Breast epithelium (tissue), 4 donors: ENCODE measurements at regions not wholly inside any gene's neighbourhood (a gene's known extent, or its start where the extent isn't known, plus 50 kb on each side); places are given as distances from the start of the nearest gene placed in this dataset.

Experiments used
- DNase-seq, 2 donors: peaks; one replicate each; pipeline ENCODE4 v3.0.0-alpha.2; 2019; ENCODE audit warnings: low spot score in 2 of 2
- H3K27ac ChIP-seq, 2 donors: fragments of 200-600 bp; sonication (generic) in 1 of 2; one replicate each; pipeline ENCODE4 v1.5.1; 2016 to 2019; ENCODE audit warnings: mild to moderate bottlenecking in 1 of 2
- H3K27me3 ChIP-seq, 2 donors: fragments of 200-600 bp; sonication (generic) in 1 of 2; one replicate each; pipeline versions ENCODE4 v1.5.1 to v1.6.0; 2017 to 2019; ENCODE audit warnings: control low read depth in 1 of 2, mild to moderate bottlenecking in 1 of 2
- H3K36me3 ChIP-seq: fragments of 200-600 bp; one replicate; pipeline ENCODE4 v1.5.1; 2019
- H3K4me1 ChIP-seq, 2 donors: fragments of 200-600 bp; sonication (generic); one replicate each; pipeline ENCODE4 v1.5.1; 2016 to 2019; ENCODE audit warnings: control low read depth in 1 of 2
- H3K4me3 ChIP-seq, 3 donors: fragments of 200-600 bp; sonication (generic); 1 replicate in 2 of 3; 2 replicates in 1 of 3; pipeline ENCODE4 v1.5.1; 2016 to 2019; ENCODE audit warnings: mild to moderate bottlenecking in 3 of 3, moderate library complexity in 2 of 3
- H3K9me3 ChIP-seq, 2 donors: fragments of 200-600 bp; sonication (generic) in 1 of 2; one replicate each; pipeline ENCODE4 v1.5.1; 2016 to 2019; ENCODE audit warnings: control low read depth in 1 of 2
- POLR2A ChIP-seq: fragments of 450-650 bp; IDR thresholded peaks from one replicate; pipeline ENCODE4 v1.6.1; 2016; ENCODE audit warnings: antibody characterized with exemption, mild to moderate bottlenecking, moderate library complexity
- POLR2AphosphoS5 ChIP-seq, 3 donors: sonication (generic); formaldehyde crosslinking; IDR thresholded peaks; one replicate each; pipeline ENCODE4 v1.6.1; 2017; ENCODE audit warnings: antibody characterized with exemption in 3 of 3
- intact Hi-C: fragments of 100-400 bp; cut with DNase I; formaldehyde crosslinking; loops from one replicate; pipeline ENCODE4 v1.15.1; 2023; ENCODE audit warnings: low total_unique reads
- TF ChIP-seq, protein P1 (sequence below), 3 donors: fragments of 450-650 bp; IDR thresholded peaks; one replicate each; pipeline ENCODE4 v1.5.1; 2016 to 2017; ENCODE audit warnings: antibody characterized with exemption in 3 of 3, mild to moderate bottlenecking in 3 of 3, moderate library complexity in 3 of 3

DNA sequence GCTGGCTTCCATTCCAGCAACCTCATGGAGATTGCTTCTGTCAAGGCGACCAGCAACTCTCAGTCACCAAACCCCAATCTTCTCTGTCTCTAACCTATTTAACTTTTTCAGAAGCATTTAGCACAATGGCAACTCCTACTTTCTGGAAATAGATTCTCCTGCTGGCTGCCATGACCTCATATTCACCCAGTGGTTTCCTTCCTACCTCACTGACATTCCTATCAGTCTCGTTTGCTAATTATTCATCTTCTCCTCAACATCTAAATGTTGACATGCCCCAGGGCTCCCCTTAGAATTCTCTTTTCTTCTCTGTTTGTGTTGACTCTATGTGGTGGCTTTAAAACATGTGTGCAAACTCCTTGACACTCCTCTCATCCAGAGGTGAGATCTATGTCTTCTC, 106.7 kb downstream of the OLFM4 start:
- Histone ChIP-seq H3K36me3 (no peaks in the 10 kb centered on the region), H3K27ac (no peak overlapping the region), H3K9me3 (no peaks in the 10 kb centered on the region), H3K4me1 (no peaks in the 10 kb centered on the region), H3K27me3 (peaks cover 0 to 5% of the 10 kb centered on the region in 2 donors), H3K4me3 (no peak overlapping the region)
- DNase-seq, result no peak
- intact Hi-C loops, result no loop called here
- TF ChIP-seq POLR2A (no peak), POLR2AphosphoS5 (IDR thresholded peaks at IDR 0.05) (no peak)
- TF ChIP-seq, protein P1, sequence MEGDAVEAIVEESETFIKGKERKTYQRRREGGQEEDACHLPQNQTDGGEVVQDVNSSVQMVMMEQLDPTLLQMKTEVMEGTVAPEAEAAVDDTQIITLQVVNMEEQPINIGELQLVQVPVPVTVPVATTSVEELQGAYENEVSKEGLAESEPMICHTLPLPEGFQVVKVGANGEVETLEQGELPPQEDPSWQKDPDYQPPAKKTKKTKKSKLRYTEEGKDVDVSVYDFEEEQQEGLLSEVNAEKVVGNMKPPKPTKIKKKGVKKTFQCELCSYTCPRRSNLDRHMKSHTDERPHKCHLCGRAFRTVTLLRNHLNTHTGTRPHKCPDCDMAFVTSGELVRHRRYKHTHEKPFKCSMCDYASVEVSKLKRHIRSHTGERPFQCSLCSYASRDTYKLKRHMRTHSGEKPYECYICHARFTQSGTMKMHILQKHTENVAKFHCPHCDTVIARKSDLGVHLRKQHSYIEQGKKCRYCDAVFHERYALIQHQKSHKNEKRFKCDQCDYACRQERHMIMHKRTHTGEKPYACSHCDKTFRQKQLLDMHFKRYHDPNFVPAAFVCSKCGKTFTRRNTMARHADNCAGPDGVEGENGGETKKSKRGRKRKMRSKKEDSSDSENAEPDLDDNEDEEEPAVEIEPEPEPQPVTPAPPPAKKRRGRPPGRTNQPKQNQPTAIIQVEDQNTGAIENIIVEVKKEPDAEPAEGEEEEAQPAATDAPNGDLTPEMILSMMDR (IDR thresholded peaks at IDR 0.05), result no peak

DNA sequence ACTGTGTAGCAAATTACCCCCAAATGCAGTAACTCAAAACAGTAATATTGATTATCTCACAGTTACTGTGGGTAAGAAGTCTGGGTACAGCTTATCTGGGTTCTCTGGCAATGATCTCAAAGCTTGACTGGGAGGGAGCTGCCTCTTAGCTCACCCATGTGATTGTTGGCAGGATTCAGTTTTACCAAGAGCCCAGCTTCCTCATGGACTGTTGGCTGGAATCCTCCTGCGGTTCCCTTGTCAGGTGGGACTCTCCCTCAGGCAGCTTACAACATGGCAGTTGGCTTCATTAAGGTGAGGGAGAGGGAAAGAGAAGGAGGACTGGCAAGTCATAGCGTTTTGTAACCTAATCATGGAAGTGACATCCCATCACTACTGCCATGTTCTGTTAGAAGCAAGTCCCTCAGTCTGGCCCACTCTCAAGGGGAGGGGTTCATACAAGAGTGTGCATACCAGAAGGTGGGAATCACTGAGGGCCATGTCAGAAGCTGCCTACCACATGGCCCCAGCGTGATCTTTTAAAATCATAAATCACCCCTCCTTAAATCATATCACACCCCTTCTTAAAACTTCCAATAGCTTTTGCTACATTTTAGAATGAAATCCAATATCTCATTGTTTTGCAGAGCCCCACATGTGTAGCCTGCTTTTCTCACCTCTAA, 108.1 kb downstream of the OLFM4 start:
- Histone ChIP-seq H3K27me3 (peaks cover 0 to 5% of the 10 kb centered on the region in 2 donors), H3K9me3 (no peaks in the 10 kb centered on the region), H3K4me3 (no peak overlapping the region), H3K27ac (peak overlapping the region in 1 of 2 donors; percentile 87), H3K4me1 (no peaks in the 10 kb centered on the region), H3K36me3 (no peaks in the 10 kb centered on the region)
- intact Hi-C loops, result no loop called here
- DNase-seq, result peak in 1 of 2 donors; percentile 32
- no peak for TF ChIP-seq POLR2AphosphoS5 (IDR thresholded peaks at IDR 0.05)
- TF ChIP-seq, protein P1 (IDR thresholded peaks at IDR 0.05), result no peak
- TF ChIP-seq POLR2A, result no peak

DNA sequence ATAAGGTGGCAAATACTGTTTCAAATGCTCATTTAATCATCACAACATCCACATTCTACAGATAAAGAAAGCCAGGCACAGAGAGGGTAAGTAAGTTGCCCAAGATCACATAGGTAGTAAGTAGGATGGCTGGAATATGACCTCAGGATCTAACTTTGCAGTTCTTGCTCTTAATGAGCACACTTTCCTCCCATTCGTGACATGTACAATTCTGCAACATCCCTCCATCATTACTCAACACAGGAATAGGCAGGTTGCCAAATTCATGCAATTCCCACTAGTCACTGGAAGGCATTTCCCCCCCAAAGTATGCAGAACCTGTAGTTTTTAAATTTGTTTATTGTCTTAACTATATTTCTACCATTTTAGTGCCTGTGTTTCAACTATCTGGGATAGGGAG, 109.2 kb downstream of the OLFM4 start:
- Histone ChIP-seq H3K36me3 (no peaks in the 10 kb centered on the region), H3K27me3 (peaks cover 0 to 5% of the 10 kb centered on the region in 2 donors), H3K27ac (peak overlapping the region; percentile 10 to 87), H3K9me3 (no peaks in the 10 kb centered on the region), H3K4me1 (no peaks in the 10 kb centered on the region), H3K4me3 (peak overlapping the region in 1 of 3 donors; percentile 37)
- intact Hi-C loops, result no loop called here
- no peak for DNase-seq
- no peak for TF ChIP-seq POLR2A
- TF ChIP-seq, protein P1 (IDR thresholded peaks at IDR 0.05), result no peak
- TF ChIP-seq POLR2AphosphoS5 (IDR thresholded peaks at IDR 0.05), result no peak

DNA sequence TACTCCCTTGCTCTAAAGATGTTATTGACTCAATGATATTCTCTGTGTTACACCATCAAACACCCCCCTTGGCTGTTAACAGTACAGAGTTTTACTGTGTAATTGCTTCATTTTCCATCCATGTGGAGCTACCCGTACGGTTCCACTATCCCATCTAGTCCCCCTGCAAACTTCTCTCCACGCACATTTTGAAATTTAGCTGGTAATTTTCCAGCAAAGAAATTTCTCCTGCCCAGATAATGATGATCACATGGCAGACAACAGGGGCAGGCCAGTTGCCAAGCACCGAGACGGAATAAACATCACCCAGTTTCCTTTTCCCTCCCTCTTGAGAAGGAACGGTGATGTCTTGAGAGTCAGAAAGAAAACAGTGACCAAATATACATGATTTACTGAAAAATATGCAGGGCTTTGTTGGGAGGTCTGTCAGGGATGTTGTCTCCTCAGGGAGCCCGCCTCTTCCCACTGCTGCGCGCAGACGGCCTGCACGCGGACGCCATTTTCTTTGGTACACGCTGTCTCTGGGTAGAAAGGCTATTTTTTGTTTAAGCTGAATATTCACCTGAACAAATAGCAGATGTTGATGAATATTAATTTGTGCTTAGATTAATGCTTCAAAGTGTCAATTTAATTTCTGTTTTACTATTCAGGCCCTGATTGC, 109.9 kb downstream of the OLFM4 start:
- TF ChIP-seq, protein P1 (IDR thresholded peaks at IDR 0.05), result no peak
- TF ChIP-seq POLR2AphosphoS5 (IDR thresholded peaks at IDR 0.05), result peak in 1 of 3 donors; percentile 20
- Histone ChIP-seq H3K27ac (peak overlapping the region; percentile 10 to 87), H3K4me3 (peak overlapping the region in 1 of 3 donors; percentile 37), H3K36me3 (no peaks in the 10 kb centered on the region), H3K4me1 (no peaks in the 10 kb centered on the region), H3K27me3 (peaks cover 0 to 5% of the 10 kb centered on the region in 2 donors), H3K9me3 (no peaks in the 10 kb centered on the region)
- intact Hi-C loops, result no loop called here
- no peak for DNase-seq

DNA sequence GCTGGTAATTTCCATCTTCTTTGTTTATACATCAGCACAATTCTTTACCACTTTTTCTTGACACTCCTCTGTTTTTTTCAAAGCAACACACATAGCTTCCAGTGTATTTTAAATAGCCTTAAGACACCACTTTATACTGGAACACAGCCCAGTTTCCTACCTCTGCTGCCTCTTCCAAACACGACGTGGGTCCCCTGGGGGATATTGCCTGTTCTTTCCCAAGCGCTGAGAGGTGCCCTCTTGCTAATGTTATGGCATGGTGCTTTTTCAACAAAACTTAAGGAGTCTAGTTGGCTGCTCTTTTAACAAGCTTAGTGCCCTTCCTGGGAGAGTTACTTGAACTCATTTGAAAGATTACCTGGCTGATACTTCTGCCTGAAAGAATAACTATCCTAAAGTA, 112.7 kb downstream of the OLFM4 start:
- Histone ChIP-seq H3K4me3 (no peak overlapping the region), H3K27ac (no peak overlapping the region), H3K27me3 (no peaks in the 10 kb centered on the region), H3K4me1 (no peaks in the 10 kb centered on the region), H3K9me3 (no peaks in the 10 kb centered on the region), H3K36me3 (no peaks in the 10 kb centered on the region)
- TF ChIP-seq, protein P1 (IDR thresholded peaks at IDR 0.05), result no peak
- TF ChIP-seq POLR2AphosphoS5 (IDR thresholded peaks at IDR 0.05) (no peak), POLR2A (no peak)
- no peak for DNase-seq
- intact Hi-C loops, result no loop called here
